HCT116 (cell line): ENCODE measurements at regions not wholly inside any gene's neighbourhood (a gene's known extent, or its start where the extent isn't known, plus 50 kb on each side); places are given as distances from the start of the nearest gene placed in this dataset.

ENCODE experiments used
- EGR1 ChIP-seq: IDR thresholded peaks from 2 replicates; pipeline ENCODE4 v1.6.1; 2012; ENCODE audit warnings: low read depth
- ELF1 ChIP-seq: IDR thresholded peaks from 2 replicates; pipeline ENCODE4 v1.6.1; 2012; ENCODE audit warnings: low read depth, borderline replicate concordance
- EZH2 ChIP-seq: fragments of 200-600 bp; sonication (generic); IDR thresholded peaks from 2 replicates; pipeline ENCODE4 v1.6.1; 2017; ENCODE audit warnings: antibody characterized with exemption, mixed run types
- EZH2phosphoT487 ChIP-seq: fragments of 200-600 bp; IDR thresholded peaks from 2 replicates; pipeline ENCODE4 v1.6.1; 2018; ENCODE audit warnings: antibody characterized with exemption, borderline replicate concordance
- MAX ChIP-seq: IDR thresholded peaks from 2 replicates; pipeline ENCODE4 v1.6.1; 2012
- POLR2A ChIP-seq: IDR thresholded peaks from 2 replicates; pipeline ENCODE4 v1.7.0; 2011; ENCODE audit warnings: borderline replicate concordance; ENCODE audit not compliant: insufficient read depth, insufficient read length; ENCODE audit errors: extremely low read depth
- POLR2AphosphoS5 ChIP-seq: IDR thresholded peaks from 2 replicates; pipeline ENCODE4 v1.6.1; 2011; ENCODE audit warnings: mild to moderate bottlenecking, low read depth, low read length, moderate library complexity
- REST ChIP-seq: IDR thresholded peaks from 2 replicates; pipeline ENCODE4 v1.6.1; 2012; ENCODE audit warnings: low read depth
- SIN3A ChIP-seq: IDR thresholded peaks from 2 replicates; pipeline ENCODE4 v1.6.1; 2012; ENCODE audit warnings: low read depth
- SP1 ChIP-seq: IDR thresholded peaks from 2 replicates; pipeline ENCODE4 v1.6.1; 2012; ENCODE audit warnings: low read depth
- TCF7L2 ChIP-seq: IDR thresholded peaks from 2 replicates; pipeline ENCODE4 v1.7.0; 2011; ENCODE audit warnings: borderline replicate concordance, inconsistent platforms; ENCODE audit not compliant: insufficient read depth, insufficient read length; ENCODE audit errors: extremely low read depth
- YY1 ChIP-seq: IDR thresholded peaks from 2 replicates; pipeline ENCODE4 v1.6.1; 2011; ENCODE audit warnings: low read length, low read depth, moderate library complexity, mild to moderate bottlenecking; ENCODE audit not compliant: insufficient replicate concordance; ENCODE audit errors: extremely low read depth
- ZBTB33 ChIP-seq: IDR thresholded peaks from 2 replicates; pipeline ENCODE4 v1.6.1; 2011; ENCODE audit warnings: mild to moderate bottlenecking, low read length, moderate library complexity; ENCODE audit not compliant: insufficient replicate concordance; ENCODE audit errors: extremely low read depth
- TF ChIP-seq, protein P1 (sequence below), 3 experiments: fragments of 200-600 bp in 1 of 3; sonication (generic) in 1 of 3; IDR thresholded peaks in 2 of 3; conservative IDR thresholded peaks in 1 of 3; 2 replicates each; pipeline ENCODE4 v1.5.1; 2012 to 2017; ENCODE audit warnings: low read depth in 2 of 3, low read length in 2 of 3, antibody characterized with exemption in 1 of 3, borderline replicate concordance in 1 of 3, control low read depth in 1 of 3, mild to moderate bottlenecking in 1 of 3, mixed read lengths in 1 of 3, mixed run types in 1 of 3, moderate library complexity in 1 of 3; ENCODE audit not compliant: insufficient read depth in 1 of 3

DNA sequence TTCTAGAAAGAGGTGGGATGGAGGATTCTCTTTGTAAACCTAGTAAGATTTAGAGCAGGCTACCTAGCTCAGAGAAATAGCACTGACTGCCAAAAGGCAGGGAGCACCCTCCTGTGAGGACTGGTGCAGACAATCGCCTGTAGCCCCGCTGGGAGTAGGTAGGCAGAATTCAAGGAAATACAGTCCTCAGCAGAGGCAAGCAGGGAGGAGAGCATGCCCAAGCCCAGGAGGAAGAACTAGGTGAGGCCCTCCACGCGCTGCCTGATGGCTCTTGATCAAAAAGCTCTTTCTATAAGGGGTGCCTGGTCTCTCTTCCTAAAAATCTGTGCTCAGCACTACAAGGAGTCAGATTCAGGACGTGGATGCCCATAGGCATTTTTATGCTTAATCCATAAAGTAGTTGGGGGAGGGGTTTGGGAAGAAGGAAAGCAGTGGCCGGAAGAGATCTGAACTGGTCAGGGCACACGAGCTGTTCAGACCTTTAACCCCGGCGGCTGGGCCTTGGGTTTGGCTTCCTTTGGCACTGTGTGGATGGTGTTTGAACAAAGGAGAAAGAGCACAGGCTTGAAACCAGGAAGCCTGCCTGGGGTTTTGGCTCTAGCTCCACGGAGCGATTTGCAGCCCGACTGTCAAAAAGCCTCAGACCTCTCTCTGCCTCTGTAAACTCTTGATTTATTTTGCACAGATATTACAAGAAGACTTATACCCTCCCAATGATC, 320.6 kb downstream of the FOXO1 start:
- TF ChIP-seq, protein P1, sequence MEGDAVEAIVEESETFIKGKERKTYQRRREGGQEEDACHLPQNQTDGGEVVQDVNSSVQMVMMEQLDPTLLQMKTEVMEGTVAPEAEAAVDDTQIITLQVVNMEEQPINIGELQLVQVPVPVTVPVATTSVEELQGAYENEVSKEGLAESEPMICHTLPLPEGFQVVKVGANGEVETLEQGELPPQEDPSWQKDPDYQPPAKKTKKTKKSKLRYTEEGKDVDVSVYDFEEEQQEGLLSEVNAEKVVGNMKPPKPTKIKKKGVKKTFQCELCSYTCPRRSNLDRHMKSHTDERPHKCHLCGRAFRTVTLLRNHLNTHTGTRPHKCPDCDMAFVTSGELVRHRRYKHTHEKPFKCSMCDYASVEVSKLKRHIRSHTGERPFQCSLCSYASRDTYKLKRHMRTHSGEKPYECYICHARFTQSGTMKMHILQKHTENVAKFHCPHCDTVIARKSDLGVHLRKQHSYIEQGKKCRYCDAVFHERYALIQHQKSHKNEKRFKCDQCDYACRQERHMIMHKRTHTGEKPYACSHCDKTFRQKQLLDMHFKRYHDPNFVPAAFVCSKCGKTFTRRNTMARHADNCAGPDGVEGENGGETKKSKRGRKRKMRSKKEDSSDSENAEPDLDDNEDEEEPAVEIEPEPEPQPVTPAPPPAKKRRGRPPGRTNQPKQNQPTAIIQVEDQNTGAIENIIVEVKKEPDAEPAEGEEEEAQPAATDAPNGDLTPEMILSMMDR (IDR thresholded peaks at IDR 0.05 in 2 of 3, conservative IDR thresholded peaks at IDR 0.05 in 1 of 3; ENCODE audit: borderline replicate concordance in 1 of 3, insufficient read depth in 1 of 3, low read depth in 2 of 3, low read length in 2 of 3) = no peak
- TF ChIP-seq EZH2phosphoT487 (no peak), POLR2A (no peak), SIN3A (no peak), POLR2AphosphoS5 (no peak), EZH2 (no peak), REST (no peak), MAX (no peak), SP1 (no peak), YY1 (no peak), EGR1 (no peak), TCF7L2 (no peak), ZBTB33 (no peak), ELF1 (no peak)
